Left lung (tissue), 4 donors: ENCODE measurements at regions not wholly inside any gene's neighbourhood (a gene's known extent, or its start where the extent isn't known, plus 50 kb on each side); places are given as distances from the start of the nearest gene placed in this dataset.

Source experiments
- ATAC-seq: fragments of 200-7000 bp; cut with Tn5 transposase; one replicate; pipeline ENCODE4 v1.9.1; 2020; ENCODE audit warnings: moderate library complexity
- DNase-seq, 4 donors: peaks; one replicate each; pipeline ENCODE4 v3.0.0-alpha.2; 2013 to 2020
- H3K27ac ChIP-seq, 2 donors: fragments of 200-600 bp; sonication (generic) in 1 of 2; one replicate each; pipeline versions ENCODE4 v1.5.0 to v1.8.0; 2020 to 2021
- H3K27me3 ChIP-seq, 2 donors: fragments of 200-600 bp; sonication (generic) in 1 of 2; one replicate each; pipeline versions ENCODE4 v1.5.0 to v1.8.0; 2020 to 2021
- H3K36me3 ChIP-seq, 2 donors: fragments of 200-600 bp; sonication (generic) in 1 of 2; one replicate each; pipeline versions ENCODE4 v1.5.0 to v1.8.0; 2020 to 2021
- H3K4me1 ChIP-seq, 2 donors: fragments of 200-600 bp; one replicate each; pipeline ENCODE4 v1.8.0; 2021
- H3K4me3 ChIP-seq, 2 donors: fragments of 200-600 bp; sonication (generic) in 1 of 2; one replicate each; pipeline versions ENCODE4 v1.5.0 to v1.8.0; 2020 to 2021; ENCODE audit warnings: mild to moderate bottlenecking in 1 of 2
- H3K9me3 ChIP-seq, 2 donors: fragments of 200-600 bp; sonication (generic) in 1 of 2; one replicate each; pipeline versions ENCODE4 v1.5.0 to v1.8.0; 2020 to 2021
- CTCF ChIP-seq, 2 donors: fragments of 200-600 bp; sonication (generic) in 1 of 2; IDR thresholded peaks; one replicate each; pipeline versions ENCODE4 v1.5.0 to v1.8.0; 2021; ENCODE audit warnings: antibody characterized with exemption in 2 of 2
- intact Hi-C, 2 donors: fragments of 100-400 bp; cut with DNase I; formaldehyde crosslinking; loops; one replicate each; pipeline versions ENCODE4 v1.11.2 to v1.14.2; 2022
- donor health status: DM: no; HTN: yes; CAD: no.
- donor health status: DM: no; HTN: no; CAD: no.

DNA sequence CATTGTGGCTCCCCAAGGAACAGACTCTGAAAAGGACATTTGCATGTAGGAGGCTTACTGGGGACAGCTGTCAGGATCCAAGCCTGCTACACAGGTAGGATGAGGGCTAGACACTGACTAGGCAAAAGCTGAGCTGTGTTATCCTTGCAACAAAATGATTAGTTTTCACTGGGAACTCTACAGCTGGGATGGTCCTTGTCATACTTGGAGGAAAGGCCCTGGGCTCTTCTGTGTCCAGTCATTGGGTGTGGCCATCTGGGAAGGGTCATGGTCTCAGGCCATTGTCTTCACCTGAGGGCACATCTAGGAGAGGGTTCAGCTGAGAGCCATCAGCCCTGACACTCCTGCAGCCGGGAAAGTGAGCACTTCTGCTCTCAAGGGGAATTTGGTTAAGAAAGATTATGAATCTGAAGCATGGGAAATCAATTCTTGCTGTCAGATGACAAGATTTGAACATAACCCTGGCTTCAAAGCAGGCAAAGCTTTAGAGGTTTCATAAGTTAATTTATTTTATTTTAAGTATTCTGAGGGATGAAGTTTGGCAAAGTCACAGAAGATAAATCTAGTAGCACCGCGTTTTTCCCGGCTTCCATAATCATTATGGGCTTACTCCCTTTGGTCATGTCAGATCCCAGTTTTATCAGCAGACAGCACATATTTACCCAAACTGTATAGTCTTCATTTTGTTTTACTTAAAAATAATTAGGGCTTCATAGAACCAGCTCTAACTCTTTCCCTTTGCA, 78.4 kb upstream of the SLC22A23 start:
- no peaks in the 10 kb centered on the region for H3K4me1 ChIP-seq
- H3K27me3 ChIP-seq = no peaks in the 10 kb centered on the region
- no peak for ATAC-seq
- H3K4me3 ChIP-seq = no peak overlapping the region
- no peak overlapping the region for H3K27ac ChIP-seq
- H3K36me3 ChIP-seq = no peaks in the 10 kb centered on the region
- H3K9me3 ChIP-seq = no peaks in the 10 kb centered on the region
- intact Hi-C loops = no loop called here
- no peak for DNase-seq
- no peak for TF ChIP-seq CTCF (IDR thresholded peaks at IDR 0.05)

DNA sequence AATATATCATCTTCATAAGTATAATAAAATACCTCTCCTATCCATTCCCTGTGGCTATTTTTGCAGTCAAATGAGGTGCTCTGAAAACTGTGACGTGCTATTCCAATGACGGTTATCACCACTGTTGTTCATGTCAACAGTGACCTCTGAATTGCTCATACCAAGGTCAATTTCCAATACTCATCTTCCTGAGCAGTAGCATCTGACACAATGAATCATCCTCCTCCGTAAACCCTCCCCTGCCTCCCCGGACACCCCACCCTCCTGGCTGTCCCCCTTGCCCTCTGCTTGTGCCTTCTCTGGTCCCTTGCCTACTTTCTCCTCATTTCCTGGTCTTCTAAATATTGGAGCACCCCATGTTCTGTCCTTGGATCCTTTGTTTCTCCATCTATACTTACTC, 77.7 kb upstream of the SLC22A23 start:
- Histone ChIP-seq H3K4me3 (no peak overlapping the region), H3K4me1 (no peaks in the 10 kb centered on the region), H3K36me3 (no peaks in the 10 kb centered on the region), H3K27me3 (no peaks in the 10 kb centered on the region), H3K27ac (no peak overlapping the region), H3K9me3 (no peaks in the 10 kb centered on the region)
- intact Hi-C loops = no loop called here
- DNase-seq (no peak), ATAC-seq (no peak)
- no peak for TF ChIP-seq CTCF (IDR thresholded peaks at IDR 0.05)

DNA sequence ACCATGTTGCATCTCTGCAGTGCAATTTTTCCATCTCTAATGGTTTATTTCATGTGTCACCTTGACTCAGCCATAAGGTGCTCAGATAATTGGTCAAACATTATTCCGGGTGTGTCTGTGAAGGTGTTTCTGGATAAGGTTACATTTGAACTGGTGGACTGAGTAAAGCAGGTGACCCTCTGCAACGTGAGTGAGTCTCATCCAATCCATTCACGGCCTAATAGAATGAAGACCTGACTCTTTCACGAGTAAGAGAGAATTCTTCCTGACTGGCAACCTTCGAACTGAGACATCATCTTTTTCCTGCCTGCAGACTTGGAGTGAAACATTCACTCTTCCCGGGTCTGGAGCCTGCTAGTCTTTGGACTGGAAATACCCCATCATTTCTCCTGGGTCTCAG, 77.1 kb upstream of the SLC22A23 start:
- no peaks in the 10 kb centered on the region for H3K4me1 ChIP-seq
- ATAC-seq (no peak), DNase-seq (no peak)
- no peaks in the 10 kb centered on the region for H3K36me3 ChIP-seq
- intact Hi-C loops = no loop called here
- H3K9me3 ChIP-seq = no peaks in the 10 kb centered on the region
- H3K4me3 ChIP-seq = no peak overlapping the region
- TF ChIP-seq CTCF (IDR thresholded peaks at IDR 0.05) = no peak
- no peaks in the 10 kb centered on the region for H3K27me3 ChIP-seq
- H3K27ac ChIP-seq = no peak overlapping the region

- Histone ChIP-seq H3K27me3 (no peaks in the 10 kb centered on the region), H3K27ac (no peak overlapping the region), H3K4me1 (no peaks in the 10 kb centered on the region), H3K9me3 (no peaks in the 10 kb centered on the region), H3K36me3 (no peaks in the 10 kb centered on the region), H3K4me3 (no peak overlapping the region)
- ATAC-seq (no peak), DNase-seq (no peak)
- no peak for TF ChIP-seq CTCF (IDR thresholded peaks at IDR 0.05)
- intact Hi-C loops = no loop called here
These were observed 75.6 kb upstream of the SLC22A23 start for GRCh38 chr6:3532296-3532916.

DNA sequence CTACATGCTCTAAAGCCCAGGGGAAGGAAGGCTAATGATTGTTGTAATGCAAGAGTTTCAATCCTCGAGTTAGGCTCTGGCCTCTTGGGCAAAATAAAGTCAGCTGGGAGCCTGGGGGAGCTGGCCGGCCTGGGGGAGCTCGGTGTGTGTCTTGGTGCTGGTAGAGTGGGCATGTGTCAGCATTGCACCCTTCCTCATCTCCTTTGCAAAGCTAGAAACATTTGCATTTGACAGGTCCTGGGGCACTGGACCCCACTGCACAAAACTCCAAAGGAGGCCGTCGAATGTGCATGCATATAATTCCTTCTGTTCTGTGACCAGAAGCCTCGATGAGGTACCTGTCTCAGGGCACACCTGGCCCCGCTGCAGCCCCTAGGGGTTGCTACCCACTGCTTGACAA, 74.6 kb upstream of the SLC22A23 start:
- Histone ChIP-seq H3K27ac (no peak overlapping the region), H3K4me3 (no peak overlapping the region), H3K9me3 (no peaks in the 10 kb centered on the region), H3K27me3 (no peaks in the 10 kb centered on the region), H3K36me3 (no peaks in the 10 kb centered on the region), H3K4me1 (no peaks in the 10 kb centered on the region)
- ATAC-seq (no peak), DNase-seq (no peak)
- intact Hi-C loops = no loop called here
- no peak for TF ChIP-seq CTCF (IDR thresholded peaks at IDR 0.05)
